ENCODE measurements at regions not wholly inside any gene's neighbourhood (a gene's known extent, or its start where the extent isn't known, plus 50 kb on each side); places are given as distances from the start of the nearest gene placed in this dataset.
"Not testable (repeated sequence)": the region's sequence is repeated elsewhere in the genome, so short reads cannot be mapped to it uniquely, and the experiment has no call there.

GRCh38 chr15:67915461-67916374 is 75.9 kb upstream of the RNU6-1 start:
- ATAC-seq = no peak
- H3K36me3 Mint-ChIP-seq = peaks cover 8 to 12% of the 10 kb centered on the region in 2 donors
- H3K27ac Mint-ChIP-seq = no peak overlapping the region
- no peak for DNase-seq (ENCODE audit: low spot score in 2 of 2)
- H3K9me3 Mint-ChIP-seq = peaks cover 9 to 18% of the 10 kb centered on the region in 2 donors

GRCh38 chr15:67916565-67916964 is 76.7 kb upstream of the RNU6-1 start:
- Mint-ChIP-seq H3K36me3 (peaks cover 8 to 12% of the 10 kb centered on the region in 2 donors), H3K9me3 (peaks cover 9 to 16% of the 10 kb centered on the region in 2 donors), H3K27ac (no peak overlapping the region)
- DNase-seq (ENCODE audit: low spot score in 2 of 2) (no peak), ATAC-seq (no peak)

DNA sequence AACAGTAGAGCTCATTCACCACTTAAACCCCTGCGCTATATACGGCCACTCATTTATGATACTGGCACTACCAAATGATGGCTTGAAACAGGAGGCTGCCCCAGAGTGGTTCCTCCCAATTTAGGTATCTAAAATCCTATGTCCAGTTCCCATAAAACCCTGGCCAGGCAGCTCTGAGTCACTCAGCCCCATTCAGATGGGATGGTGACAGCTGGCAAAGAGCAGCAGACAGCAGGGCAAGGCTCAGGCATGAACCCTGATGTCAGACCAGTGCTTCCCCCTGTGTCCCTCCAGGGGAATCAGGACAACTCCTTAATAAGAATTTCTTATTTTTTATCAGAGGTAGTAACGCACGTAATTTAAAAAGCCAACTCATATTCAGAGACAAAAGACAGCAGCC is 77.2 kb upstream of the RNU6-1 start:
- Mint-ChIP-seq H3K9me3 (peaks cover 9 to 14% of the 10 kb centered on the region in 2 donors), H3K27ac (no peak overlapping the region), H3K36me3 (peaks cover 8 to 12% of the 10 kb centered on the region in 2 donors)
- DNase-seq (ENCODE audit: low spot score in 2 of 2) = no peak
- ATAC-seq = no peak

DNA sequence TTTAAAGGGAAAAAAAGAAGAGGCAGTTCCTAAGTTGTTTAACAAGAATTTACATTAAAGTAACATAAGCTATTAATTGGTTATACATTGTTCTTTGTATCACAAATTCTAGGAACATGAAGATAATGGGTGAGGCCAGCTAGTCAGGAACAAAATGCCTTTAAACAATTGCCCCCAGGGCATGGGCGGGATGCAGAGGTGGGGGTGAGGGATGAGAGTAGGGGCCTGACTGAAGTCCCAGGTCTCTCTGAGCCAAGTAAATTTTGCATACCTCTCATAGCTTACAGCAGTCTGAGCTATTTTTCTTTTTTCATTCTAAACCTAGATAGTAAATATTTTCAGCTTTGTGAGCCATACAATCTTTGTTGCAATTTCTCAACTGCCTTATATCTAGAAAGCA is 77.8 kb upstream of the RNU6-1 start:
- ATAC-seq = no peak
- H3K36me3 Mint-ChIP-seq = peaks cover 8 to 12% of the 10 kb centered on the region in 2 donors
- H3K9me3 Mint-ChIP-seq = peaks cover 9 to 14% of the 10 kb centered on the region in 2 donors
- H3K27ac Mint-ChIP-seq = no peak overlapping the region
- DNase-seq (ENCODE audit: low spot score in 2 of 2) = no peak

DNA sequence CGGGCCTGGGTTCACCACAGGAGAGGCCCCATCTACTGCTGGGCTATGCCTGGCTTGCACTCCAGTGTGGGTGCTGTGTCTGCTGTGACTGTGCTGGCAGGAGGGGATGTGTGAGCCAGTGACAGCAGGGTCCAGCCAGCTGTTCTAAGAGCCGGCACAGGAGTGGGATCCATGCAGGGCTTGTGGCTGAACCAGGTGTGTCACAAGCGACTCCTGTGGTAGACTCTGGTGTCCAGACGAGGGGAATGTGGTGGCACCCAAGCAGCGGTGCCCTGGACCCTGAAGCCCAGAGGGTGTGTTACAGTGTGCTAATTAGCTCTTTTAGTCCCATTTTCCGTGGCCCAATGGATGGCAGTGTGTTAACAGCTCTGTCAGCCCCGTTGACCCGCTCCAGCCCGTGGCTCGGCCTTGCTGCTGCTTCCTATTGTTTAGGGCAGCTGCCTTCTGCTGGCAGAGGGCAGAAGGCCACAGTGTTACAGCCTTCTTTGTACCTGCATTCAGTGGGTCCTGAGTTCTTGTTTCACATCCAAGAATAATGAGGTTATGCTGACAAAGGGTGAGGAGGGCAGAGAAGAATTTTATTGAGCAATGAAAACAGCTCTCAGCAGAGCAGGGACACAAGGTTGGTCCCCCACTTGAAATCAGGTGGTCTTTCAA is 78.5 kb upstream of the RNU6-1 start:
- ATAC-seq = no peak
- H3K27ac Mint-ChIP-seq = no peak overlapping the region

DNA sequence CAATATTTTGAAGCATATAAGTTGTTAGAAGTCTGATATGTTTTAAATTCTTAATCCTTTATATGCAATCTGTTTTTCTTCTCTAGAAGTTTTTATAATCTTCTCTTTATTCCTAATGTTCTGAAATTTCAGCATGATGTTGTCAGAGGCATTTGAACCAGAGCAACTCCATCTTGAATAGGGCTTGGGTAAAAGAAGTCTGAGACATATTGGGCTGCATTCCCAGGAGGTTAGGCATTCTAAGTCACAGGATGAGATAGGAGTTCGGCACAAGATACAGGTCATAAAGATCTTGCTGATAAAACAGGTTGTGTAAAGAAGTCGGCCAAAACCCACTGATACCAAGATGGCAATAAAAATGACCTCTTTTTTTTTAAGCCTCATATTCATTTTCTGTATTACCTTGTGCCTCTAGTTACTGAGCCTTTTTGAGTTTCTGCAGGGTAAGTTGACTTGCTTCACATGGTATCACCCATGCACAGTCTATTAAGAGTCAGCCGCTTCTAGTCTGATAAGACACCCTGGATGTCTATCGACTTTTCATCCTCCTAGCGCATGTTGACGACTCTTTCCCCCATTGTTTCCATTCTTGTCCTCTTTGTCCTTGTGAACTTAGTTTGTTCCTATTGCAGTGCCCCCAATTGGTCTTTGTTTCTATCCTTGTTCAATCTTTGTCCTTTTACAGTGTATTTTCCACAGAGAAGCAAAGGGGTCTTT is 80.8 kb upstream of the RNU6-1 start:
- Mint-ChIP-seq H3K27ac (no peak overlapping the region), H3K9me3 (peaks cover 13 to 24% of the 10 kb centered on the region in 2 donors), H3K36me3 (peaks cover 8 to 12% of the 10 kb centered on the region in 2 donors)
- no peak for DNase-seq (ENCODE audit: low spot score in 2 of 2)
- no peak for ATAC-seq

More for the DNA sequence above, 78.5 kb upstream of the RNU6-1 start:
- no peak for DNase-seq (ENCODE audit: low spot score in 2 of 2)
- Mint-ChIP-seq H3K9me3 (peaks cover 9 to 14% of the 10 kb centered on the region in 2 donors), H3K36me3 (peaks cover 8 to 12% of the 10 kb centered on the region in 2 donors)

- ATAC-seq (no peak), DNase-seq (ENCODE audit: low spot score in 2 of 2) (no peak)
- Mint-ChIP-seq H3K36me3 (peaks cover 8 to 12% of the 10 kb centered on the region in 2 donors), H3K27ac (no peak overlapping the region), H3K9me3 (peaks cover 13 to 24% of the 10 kb centered on the region in 2 donors)
Measured at GRCh38 chr15:67922106-67922675, 82.3 kb upstream of the RNU6-1 start.

DNA sequence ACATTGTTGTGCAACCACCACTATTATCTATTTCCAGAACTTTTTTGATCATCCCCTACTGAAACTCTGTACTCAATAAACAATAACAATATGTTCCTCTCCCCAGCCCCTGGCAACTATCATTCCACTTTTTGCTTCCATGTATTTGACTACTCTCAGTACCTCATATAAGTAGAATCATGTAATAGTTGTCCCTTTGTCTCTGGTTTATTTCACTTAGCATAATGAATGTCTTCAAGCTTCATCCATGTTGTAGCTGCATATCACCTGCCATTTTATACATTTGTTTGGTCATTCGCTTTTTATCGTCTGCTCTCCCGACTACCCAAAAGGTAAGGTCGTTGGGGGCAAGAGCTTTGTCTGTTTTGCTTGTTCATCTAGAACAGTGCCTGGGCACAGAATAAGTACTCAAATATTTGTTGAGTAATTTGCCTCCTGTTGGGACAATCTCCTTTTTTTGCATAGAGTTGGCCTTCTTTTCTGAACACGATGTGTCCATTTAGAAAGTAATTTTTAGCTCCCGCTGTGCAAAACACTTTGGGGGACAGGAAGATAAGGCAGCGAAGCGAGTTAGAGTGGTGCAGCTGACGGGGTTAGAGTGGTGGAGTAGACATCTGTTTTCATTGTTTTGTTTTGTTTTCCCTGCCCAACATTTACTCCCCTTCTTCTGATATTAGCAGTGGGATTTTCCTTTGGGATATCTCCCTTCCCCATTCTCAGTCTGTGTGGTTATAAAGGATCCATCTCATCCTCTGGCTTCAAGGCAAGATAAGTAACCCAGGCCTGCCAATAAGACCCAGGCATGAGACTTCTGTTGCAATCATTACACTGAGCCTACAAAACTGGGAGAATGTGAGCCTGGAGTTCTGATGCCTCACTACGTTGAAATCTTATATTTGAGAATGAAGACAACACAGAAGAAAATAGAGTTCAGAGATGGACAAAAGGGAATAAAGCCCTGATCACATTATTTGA is 83.4 kb upstream of the RNU6-1 start:
- H3K9me3 Mint-ChIP-seq = peaks cover 13 to 24% of the 10 kb centered on the region in 2 donors
- no peak overlapping the region for H3K27ac Mint-ChIP-seq
- H3K36me3 Mint-ChIP-seq = peaks cover 8 to 12% of the 10 kb centered on the region in 2 donors
- no peak for ATAC-seq
- no peak for DNase-seq (ENCODE audit: low spot score in 2 of 2)

GRCh38 chr15:67924359-67924974 is 84.6 kb upstream of the RNU6-1 start:
- Mint-ChIP-seq H3K36me3 (peaks cover 7% of the 10 kb centered on the region in 2 donors), H3K9me3 (peaks cover 8 to 18% of the 10 kb centered on the region in 2 donors), H3K27ac (no peak overlapping the region)
- DNase-seq (ENCODE audit: low spot score in 2 of 2) (no peak), ATAC-seq (no peak)

DNA sequence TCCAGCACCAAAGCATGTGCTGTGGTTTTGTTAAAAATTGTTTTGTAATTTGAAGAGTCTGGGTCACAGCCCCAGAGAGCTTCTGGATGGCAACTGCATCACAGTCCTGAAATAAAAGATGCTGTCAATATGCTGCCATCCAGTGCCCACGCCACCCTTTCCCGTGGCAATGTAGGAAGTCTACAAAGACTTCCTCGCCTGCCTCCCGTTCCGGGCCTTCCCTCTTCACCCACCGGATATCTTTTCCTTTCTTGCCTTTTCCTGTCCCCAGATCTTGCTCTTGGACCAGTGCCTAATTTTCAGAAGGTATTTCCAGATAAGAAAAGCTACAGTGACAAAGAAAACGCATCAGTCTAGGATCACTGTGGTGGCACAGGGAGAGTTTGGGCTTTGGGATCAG is 85.3 kb upstream of the RNU6-1 start:
- peaks cover under 1% of the 10 kb centered on the region in 2 donors for H3K36me3 Mint-ChIP-seq
- ATAC-seq = no peak
- peaks cover 4 to 11% of the 10 kb centered on the region in 2 donors for H3K9me3 Mint-ChIP-seq
- DNase-seq (ENCODE audit: low spot score in 2 of 2) = no peak
- H3K27ac Mint-ChIP-seq = no peak overlapping the region

DNA sequence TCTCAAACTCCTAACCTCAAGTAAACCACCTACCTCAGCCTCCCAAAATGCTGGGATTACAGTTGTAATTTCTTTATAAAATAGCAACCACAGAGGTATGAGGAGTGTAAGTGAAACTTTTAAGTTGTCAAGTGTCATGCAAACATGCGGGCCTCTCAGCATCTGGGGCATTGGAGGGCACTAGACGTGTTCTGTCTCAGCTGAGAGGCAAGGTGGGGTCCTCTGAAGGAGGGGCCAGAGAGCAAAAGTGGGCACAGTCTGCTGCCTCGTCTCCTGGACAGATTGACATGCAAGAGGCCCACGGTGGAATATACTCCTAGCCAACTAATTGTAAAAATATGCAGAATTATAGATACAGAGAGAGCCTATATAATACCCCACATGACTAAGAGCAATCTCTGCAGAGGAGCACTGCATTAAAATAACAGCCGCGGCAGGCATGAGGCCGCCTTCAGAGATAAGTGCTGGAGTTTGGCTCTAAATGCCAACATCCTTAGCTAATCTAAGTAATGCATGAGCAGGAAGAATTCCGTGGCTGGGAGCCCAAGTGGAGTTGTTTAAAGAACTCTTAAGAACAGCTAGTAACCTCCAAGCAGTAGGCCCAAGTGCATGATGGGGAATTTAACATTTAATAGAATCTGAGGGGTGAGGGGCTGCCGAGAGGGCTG is 87.8 kb upstream of the RNU6-1 start:
- DNase-seq (ENCODE audit: low spot score in 2 of 2) (no peak), ATAC-seq (no peak)
- H3K36me3 Mint-ChIP-seq = no peaks in the 10 kb centered on the region
- no peak overlapping the region for H3K27ac Mint-ChIP-seq
- peaks cover 4 to 10% of the 10 kb centered on the region in 2 donors for H3K9me3 Mint-ChIP-seq

- DNase-seq (ENCODE audit: low spot score in 2 of 2) (no peak), ATAC-seq (no peak)
- Mint-ChIP-seq H3K9me3 (peaks cover 4 to 10% of the 10 kb centered on the region in 2 donors), H3K27ac (no peak overlapping the region), H3K36me3 (no peaks in the 10 kb centered on the region)
Measured at GRCh38 chr15:67928666-67929065, 88.8 kb upstream of the RNU6-1 start.

DNA sequence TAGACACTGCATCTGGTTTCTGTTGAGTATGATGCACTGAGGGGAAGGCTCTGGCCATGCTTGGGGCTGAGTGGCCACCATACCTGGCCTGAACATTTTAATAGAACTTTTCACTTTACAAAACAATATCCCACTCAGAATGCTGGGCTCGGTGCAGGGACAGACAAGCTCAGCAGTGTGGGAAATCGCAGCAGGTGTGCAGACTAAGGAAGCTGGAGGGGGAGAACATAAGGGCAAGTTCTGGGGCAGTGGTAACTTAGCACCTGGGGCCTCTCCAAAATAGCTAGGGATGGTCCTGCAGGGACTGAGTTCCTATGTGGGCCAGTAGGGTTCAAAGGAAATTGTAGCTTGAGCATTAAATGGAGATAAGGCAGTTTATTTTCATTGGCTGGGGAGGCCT is 90.9 kb upstream of the RNU6-1 start:
- no peaks in the 10 kb centered on the region for H3K36me3 Mint-ChIP-seq
- H3K9me3 Mint-ChIP-seq = no peaks in the 10 kb centered on the region
- ATAC-seq = no peak
- no peak overlapping the region for H3K27ac Mint-ChIP-seq
- DNase-seq (ENCODE audit: low spot score in 2 of 2) = no peak

GRCh38 chr15:67931861-67932260 is 92.0 kb upstream of the RNU6-1 start:
- Mint-ChIP-seq H3K9me3 (no peaks in the 10 kb centered on the region), H3K36me3 (no peaks in the 10 kb centered on the region), H3K27ac (no peak overlapping the region)
- no peak for ATAC-seq
- no peak for DNase-seq (ENCODE audit: low spot score in 2 of 2)

DNA sequence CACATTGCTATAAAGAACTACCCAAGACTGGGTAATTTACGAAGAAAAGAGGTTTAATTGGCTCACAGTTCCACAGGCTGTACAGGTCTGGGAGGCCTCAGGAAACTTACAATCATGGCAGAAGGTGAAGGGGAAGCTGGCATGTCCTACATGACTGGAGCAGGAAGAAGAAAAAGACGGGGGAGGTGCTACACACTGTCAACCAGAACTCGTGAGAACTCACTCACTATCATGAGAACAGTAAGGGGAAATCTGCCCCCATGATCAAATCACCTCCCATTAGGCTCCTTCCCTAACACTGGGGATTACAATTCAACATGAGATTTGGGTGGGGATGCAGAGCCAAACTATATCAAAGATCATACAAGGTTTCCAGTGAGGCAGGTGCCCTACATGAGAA is 94.3 kb upstream of the RNU6-1 start:
- not testable (repeated sequence) for H3K9me3 Mint-ChIP-seq; H3K36me3 Mint-ChIP-seq; ATAC-seq; H3K27ac Mint-ChIP-seq; DNase-seq (ENCODE audit: low spot score in 2 of 2)
